Astrocyte of the cerebellum (primary cell): ENCODE measurements at regions not wholly inside any gene's neighbourhood (a gene's known extent, or its start where the extent isn't known, plus 50 kb on each side); places are given as distances from the start of the nearest gene placed in this dataset.

Experiments used
- DNase-seq: peaks from one replicate; pipeline ENCODE4 v3.0.0-alpha.2; 2011; ENCODE audit warnings: low read depth
- H3K4me3 ChIP-seq: 2 replicates; pipeline ENCODE4 v1.5.1; 2011; ENCODE audit warnings: mild to moderate bottlenecking, low read depth, low read length, moderate library complexity
- in situ Hi-C: cut with HindIII; loops from 2 replicates; pipeline ENCODE4 v1.10.0; 2017; ENCODE audit warnings: low sequenced_read_pairs
- TF ChIP-seq, protein P1 (sequence below): IDR thresholded peaks from 2 replicates; pipeline ENCODE4 v1.5.1; 2012; ENCODE audit warnings: low read length, low read depth, moderate library complexity, mild to moderate bottlenecking; ENCODE audit errors: missing control alignments

DNA sequence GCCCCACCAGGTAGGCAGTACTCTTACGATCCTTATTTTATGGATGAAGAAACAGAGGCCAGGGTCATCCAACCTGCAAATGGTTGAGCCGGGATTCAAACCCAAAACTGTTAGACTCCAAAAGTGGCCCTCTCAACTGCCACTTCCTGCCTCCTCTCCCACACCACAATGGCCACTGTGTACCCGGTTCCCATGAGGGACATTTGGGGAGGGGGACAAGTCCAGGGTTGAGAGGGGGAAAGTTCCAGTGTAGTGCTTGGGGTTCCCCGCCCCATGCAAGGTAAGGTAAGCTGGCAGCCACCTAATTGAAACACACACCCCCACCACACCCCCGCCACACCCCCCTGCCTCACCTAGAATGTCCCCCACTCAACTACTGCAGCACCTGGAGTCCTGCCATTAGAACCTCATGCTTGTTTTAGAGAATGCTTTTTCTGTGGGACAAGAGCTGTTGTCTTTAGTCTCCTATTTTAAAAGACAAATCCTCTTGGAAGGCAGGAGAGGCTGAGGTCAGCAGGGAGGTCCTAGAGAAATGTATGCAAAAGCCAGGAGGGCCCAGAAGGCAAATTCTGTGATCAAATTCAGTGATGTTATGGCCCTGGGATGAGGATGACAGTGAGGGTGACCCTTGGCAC is 145.2 kb downstream of the ZFP36L2 start:
- no peak for DNase-seq
- TF ChIP-seq, protein P1, sequence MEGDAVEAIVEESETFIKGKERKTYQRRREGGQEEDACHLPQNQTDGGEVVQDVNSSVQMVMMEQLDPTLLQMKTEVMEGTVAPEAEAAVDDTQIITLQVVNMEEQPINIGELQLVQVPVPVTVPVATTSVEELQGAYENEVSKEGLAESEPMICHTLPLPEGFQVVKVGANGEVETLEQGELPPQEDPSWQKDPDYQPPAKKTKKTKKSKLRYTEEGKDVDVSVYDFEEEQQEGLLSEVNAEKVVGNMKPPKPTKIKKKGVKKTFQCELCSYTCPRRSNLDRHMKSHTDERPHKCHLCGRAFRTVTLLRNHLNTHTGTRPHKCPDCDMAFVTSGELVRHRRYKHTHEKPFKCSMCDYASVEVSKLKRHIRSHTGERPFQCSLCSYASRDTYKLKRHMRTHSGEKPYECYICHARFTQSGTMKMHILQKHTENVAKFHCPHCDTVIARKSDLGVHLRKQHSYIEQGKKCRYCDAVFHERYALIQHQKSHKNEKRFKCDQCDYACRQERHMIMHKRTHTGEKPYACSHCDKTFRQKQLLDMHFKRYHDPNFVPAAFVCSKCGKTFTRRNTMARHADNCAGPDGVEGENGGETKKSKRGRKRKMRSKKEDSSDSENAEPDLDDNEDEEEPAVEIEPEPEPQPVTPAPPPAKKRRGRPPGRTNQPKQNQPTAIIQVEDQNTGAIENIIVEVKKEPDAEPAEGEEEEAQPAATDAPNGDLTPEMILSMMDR: no peak
- in situ Hi-C loops: no loop called here
- no peak overlapping the region for H3K4me3 ChIP-seq

DNA sequence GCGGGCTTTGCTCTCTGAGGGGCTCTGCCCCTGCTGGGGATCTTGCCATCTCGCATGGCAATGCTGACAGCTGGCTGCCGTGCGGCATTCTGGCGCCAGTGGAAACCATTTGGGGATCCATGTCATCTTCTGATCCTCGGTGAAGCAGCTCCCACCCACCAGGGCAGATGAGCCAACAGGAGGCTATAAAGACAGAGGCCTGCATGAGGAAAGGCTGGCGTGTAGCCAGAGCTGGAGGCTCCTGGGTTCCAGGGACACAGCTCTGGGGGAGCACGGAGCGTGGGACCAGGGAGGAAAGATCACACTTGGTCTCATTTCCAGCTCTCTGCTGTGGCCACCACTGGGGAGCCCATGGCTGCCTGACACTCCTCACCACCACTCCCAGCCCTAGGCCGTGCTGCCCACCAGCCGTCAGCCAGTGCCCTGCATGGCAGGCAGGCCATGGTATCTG is 145.8 kb downstream of the ZFP36L2 start:
- no peak for DNase-seq
- in situ Hi-C loops: no loop called here
- H3K4me3 ChIP-seq: no peak overlapping the region
- TF ChIP-seq, protein P1: no peak

DNA sequence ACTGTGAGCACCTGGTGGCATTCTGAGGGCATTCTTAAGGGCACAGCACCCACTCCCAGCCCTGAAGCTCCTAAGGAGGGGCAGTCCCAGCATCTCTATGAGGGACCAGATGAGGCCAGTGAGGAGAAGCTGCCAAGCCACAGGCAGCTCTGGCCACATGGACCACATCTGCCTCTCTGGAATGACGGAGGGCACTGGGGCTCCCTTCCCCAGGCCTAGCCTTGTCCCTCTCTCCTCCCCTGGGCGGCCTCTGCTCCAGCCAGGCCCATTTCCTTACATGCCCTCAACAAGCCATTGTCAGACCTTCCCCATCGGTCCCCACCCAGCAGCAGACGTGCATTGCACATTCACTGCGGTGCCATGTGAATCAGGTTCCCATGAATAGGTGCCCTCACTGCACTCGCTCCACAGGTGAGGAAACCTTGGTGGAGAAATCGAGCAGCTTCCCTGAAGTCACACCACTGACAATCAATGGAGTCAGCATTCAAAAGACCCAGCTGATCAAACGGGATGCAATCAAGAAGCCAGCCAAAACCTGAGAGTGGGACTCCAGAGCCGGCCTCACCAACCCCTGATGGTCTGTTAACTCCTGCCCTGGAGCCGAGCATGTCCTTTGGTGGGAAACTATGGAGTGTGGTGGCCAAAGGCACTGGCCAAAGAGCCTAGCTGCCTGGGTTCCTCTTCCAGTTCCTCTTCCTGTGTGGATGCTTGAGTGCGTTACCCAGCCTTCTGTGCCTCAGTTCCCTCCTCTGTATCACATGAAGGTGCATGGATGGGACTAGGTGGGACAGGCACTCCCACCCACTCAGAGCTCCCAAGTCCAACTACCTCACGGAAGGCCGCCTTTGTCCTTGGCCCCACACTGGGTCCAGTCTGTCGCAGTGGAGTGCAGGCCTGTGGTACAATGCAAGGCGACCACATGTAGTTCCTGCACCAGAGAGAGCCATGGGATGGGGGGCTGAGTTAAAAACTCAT is 147.3 kb downstream of the ZFP36L2 start:
- DNase-seq: no peak
- TF ChIP-seq, protein P1: no peak
- in situ Hi-C loops: loop anchor here (5.0 kb wide), 1 partner anchor 37 kb away; no protein-coding TSS in a partner anchor
- H3K4me3 ChIP-seq: no peak overlapping the region

DNA sequence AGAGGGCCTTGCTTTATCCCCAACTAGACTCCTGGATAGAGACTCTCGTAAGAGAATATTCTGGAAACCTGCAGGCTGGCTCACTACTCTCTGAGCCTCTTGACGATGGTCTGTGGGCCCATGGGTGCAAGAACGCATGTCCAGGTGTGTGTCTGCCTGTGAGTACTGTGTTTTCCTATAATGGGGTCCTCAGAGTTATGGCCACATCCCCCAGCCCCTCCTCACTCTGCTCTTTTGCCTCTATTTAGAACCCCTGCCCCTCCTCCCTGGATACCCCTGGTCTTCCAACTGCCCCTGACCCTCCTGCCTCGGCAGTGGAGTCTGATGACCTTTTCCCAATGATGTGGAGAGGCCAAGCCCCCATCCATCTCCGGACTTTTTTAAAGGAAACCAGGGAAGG is 148.1 kb downstream of the ZFP36L2 start:
- in situ Hi-C loops: loop anchor here (5.0 kb wide), 1 partner anchor 36 kb away; no protein-coding TSS in a partner anchor
- DNase-seq: no peak
- TF ChIP-seq, protein P1: no peak
- H3K4me3 ChIP-seq: no peak overlapping the region

DNA sequence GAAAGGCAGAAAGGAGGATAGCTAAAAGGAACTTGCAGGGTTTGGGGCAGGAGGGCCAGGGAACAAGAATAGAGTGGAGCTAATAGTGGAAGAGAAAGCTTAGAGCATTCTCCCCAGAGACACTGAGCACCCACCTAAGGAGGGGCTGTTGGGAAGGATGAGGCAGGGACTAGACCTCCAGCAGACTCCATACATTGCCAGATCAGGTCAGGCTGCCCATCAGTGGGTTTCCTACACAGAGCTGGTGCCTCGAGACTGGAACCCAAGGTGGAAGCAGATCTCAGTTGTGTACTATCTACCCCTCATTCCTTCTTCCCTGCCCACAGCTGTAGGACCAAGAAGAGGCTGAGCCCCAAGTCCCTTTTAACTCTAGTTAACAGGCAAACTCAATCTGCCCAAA is 148.5 kb downstream of the ZFP36L2 start:
- in situ Hi-C loops: loop anchor here (5.0 kb wide), 1 partner anchor 36 kb away; no protein-coding TSS in a partner anchor
- TF ChIP-seq, protein P1: no peak

DNA sequence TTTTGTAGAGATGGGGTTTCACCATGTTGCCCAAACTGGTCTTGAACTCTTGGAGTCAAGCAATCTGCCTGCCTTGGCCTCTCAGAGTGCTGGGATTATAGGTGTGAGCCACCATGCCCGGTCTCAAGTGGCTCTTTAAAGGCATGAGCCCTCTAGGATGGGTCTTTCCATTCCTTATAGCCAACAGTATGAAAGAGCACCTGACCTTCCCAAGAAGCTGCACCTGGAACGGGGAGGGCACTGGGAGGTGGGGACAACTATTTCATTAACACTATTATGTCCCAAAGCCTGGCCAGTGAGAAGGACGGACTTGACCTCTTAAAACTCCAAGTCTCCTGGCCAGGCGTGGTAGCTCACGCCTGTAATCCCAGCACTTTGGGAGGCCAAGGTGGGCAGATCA is 149.7 kb downstream of the ZFP36L2 start:
- H3K4me3 ChIP-seq: no peak overlapping the region
- in situ Hi-C loops: loop anchor here (5.0 kb wide), 1 partner anchor 34 kb away; no protein-coding TSS in a partner anchor
- TF ChIP-seq, protein P1: no peak
- no peak for DNase-seq

More for the DNA sequence above, 148.5 kb downstream of the ZFP36L2 start:
- no peak for DNase-seq
- no peak overlapping the region for H3K4me3 ChIP-seq
